Stimulated activated effector memory CD8-positive, alpha-beta T cell treated with anti-CD3 and anti-CD28 coated beads, Interleukin-12 subunit alpha, Interleukin-12 subunit beta, amount 100 ng/mL, for 72 hours (primary cell): ENCODE measurements at regions not wholly inside any gene's neighbourhood (a gene's known extent, or its start where the extent isn't known, plus 50 kb on each side); places are given as distances from the start of the nearest gene placed in this dataset.

Source experiments
- ATAC-seq: fragments of 150-1000 bp; cut with Tn5 transposase; 2 replicates; pipeline ENCODE4 v1.10.0; 2021
- DNase-seq, 2 donors: peaks; one replicate each; pipeline ENCODE4 v3.0.0; 2021 to 2022; ENCODE audit warnings: low spot score in 2 of 2
- H3K27ac Mint-ChIP-seq: one replicate; pipeline ENCODE4 v1.8.0; 2022; ENCODE audit warnings: mild to moderate bottlenecking, mixed read lengths
- H3K36me3 Mint-ChIP-seq: one replicate; pipeline ENCODE4 v1.8.0; 2022; ENCODE audit warnings: mild to moderate bottlenecking, mixed read lengths
- H3K4me1 Mint-ChIP-seq: one replicate; pipeline ENCODE4 v1.8.0; 2022; ENCODE audit warnings: mixed read lengths
- H3K4me3 Mint-ChIP-seq: one replicate; pipeline ENCODE4 v1.8.0; 2022; ENCODE audit warnings: mild to moderate bottlenecking, mixed read lengths
- H3K9me3 Mint-ChIP-seq: one replicate; pipeline ENCODE4 v1.8.0; 2022; ENCODE audit warnings: mixed read lengths

DNA sequence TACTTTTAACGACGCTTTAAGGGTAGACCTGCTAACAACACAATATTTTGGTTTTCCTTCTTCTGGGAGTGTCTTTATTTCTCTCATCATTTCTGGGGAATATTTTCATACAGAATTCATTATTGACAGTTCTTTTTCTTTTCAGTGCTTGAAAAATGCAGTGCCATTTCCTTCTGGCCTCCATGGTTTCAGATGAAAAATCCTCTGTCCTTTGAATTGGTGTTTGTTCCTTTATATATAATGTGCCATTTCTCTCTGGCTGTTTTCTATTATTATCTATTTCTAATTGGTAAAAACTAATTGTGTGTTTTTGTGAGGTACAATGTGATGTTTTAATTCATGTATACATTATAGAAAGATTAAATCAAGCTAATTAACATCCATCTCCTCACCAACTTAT, 194.3 kb upstream of the S1PR3 start:
- no peaks in the 10 kb centered on the region for H3K4me1 Mint-ChIP-seq
- DNase-seq: no peak
- ATAC-seq: no peak
- H3K4me3 Mint-ChIP-seq: no peak overlapping the region
- H3K27ac Mint-ChIP-seq: no peak overlapping the region
- no peaks in the 10 kb centered on the region for H3K36me3 Mint-ChIP-seq
- peaks cover 3% of the 10 kb centered on the region for H3K9me3 Mint-ChIP-seq

DNA sequence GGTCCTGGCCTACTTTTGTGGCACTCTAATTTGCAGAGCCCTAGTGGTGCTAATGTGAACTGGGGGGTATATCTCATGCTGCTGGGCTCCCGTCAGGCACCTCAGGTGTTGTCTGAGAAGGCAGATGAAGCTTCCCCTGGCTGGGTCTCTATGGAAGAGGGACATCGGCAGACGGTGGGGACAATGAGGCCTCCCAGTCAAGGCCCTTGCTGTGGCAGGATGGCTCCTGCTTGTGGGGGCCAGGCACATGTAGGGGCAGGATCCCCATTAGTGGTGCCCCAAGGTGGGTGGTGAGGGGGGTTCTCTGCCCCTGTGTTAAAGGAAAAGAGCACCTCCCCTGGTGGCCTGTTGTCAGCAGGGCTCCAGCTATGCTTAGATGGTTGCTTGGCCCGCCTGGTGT, 192.8 kb upstream of the S1PR3 start:
- DNase-seq (no peak), ATAC-seq (no peak)
- no peaks in the 10 kb centered on the region for H3K36me3 Mint-ChIP-seq
- H3K4me3 Mint-ChIP-seq: no peak overlapping the region
- peaks cover 3% of the 10 kb centered on the region for H3K9me3 Mint-ChIP-seq
- H3K4me1 Mint-ChIP-seq: no peaks in the 10 kb centered on the region
- H3K27ac Mint-ChIP-seq: no peak overlapping the region

GRCh38 chr9:88799541-88800328, 191.5 kb upstream of the S1PR3 start:
- H3K27ac Mint-ChIP-seq: no peak overlapping the region

GRCh38 chr9:88800329-88800682, 191.0 kb upstream of the S1PR3 start:
- no peaks in the 10 kb centered on the region for H3K4me1 Mint-ChIP-seq
- no peak overlapping the region for H3K27ac Mint-ChIP-seq
- H3K9me3 Mint-ChIP-seq: peaks cover 6% of the 10 kb centered on the region
- ATAC-seq: no peak
- H3K4me3 Mint-ChIP-seq: no peak overlapping the region
- H3K36me3 Mint-ChIP-seq: no peaks in the 10 kb centered on the region
- no peak for DNase-seq

More at GRCh38 chr9:88799541-88800328, 191.5 kb upstream of the S1PR3 start:
- Mint-ChIP-seq H3K4me3 (no peak overlapping the region), H3K4me1 (no peaks in the 10 kb centered on the region), H3K9me3 (peaks cover 6% of the 10 kb centered on the region), H3K36me3 (no peaks in the 10 kb centered on the region)
- ATAC-seq (no peak), DNase-seq (no peak)

GRCh38 chr9:88801214-88801796, 190.0 kb upstream of the S1PR3 start:
- H3K27ac Mint-ChIP-seq: no peak overlapping the region
- H3K36me3 Mint-ChIP-seq: no peaks in the 10 kb centered on the region
- no peak for ATAC-seq
- no peak overlapping the region for H3K4me3 Mint-ChIP-seq
- H3K9me3 Mint-ChIP-seq: peaks cover 4% of the 10 kb centered on the region
- no peaks in the 10 kb centered on the region for H3K4me1 Mint-ChIP-seq
- no peak for DNase-seq

DNA sequence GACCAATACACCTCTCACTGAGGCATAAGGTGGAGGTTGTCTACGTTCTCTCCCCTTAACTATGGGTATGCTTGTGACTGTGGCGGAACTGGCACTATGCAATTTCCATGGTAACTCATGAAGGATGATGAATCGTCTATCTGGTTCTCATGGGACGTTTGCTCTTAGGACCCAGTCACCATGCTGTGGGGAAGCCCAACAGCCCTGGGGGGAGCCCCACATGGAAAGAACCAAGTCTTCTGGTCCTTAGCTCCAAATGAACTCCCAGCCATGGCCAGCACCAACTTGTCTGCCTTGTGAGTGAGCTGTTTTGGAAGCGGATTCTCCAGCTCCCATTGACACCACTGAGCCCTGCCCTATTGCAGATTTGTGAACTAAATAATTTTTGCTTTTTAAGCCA, 188.7 kb upstream of the S1PR3 start:
- no peak overlapping the region for H3K4me3 Mint-ChIP-seq
- H3K36me3 Mint-ChIP-seq: no peaks in the 10 kb centered on the region
- no peak for ATAC-seq

GRCh38 chr9:88803546-88804253, 187.6 kb upstream of the S1PR3 start:
- ATAC-seq (no peak), DNase-seq (no peak)
- Mint-ChIP-seq H3K4me3 (no peak overlapping the region), H3K27ac (no peak overlapping the region), H3K9me3 (peaks cover 4% of the 10 kb centered on the region), H3K4me1 (no peaks in the 10 kb centered on the region), H3K36me3 (no peaks in the 10 kb centered on the region)

More for the DNA sequence above, 188.7 kb upstream of the S1PR3 start:
- no peaks in the 10 kb centered on the region for H3K4me1 Mint-ChIP-seq
- DNase-seq: no peak
- H3K27ac Mint-ChIP-seq: no peak overlapping the region
- H3K9me3 Mint-ChIP-seq: peaks cover 4% of the 10 kb centered on the region

- H3K4me3 Mint-ChIP-seq: no peak overlapping the region
Measured at GRCh38 chr9:88804254-88804596, 187.0 kb upstream of the S1PR3 start.

GRCh38 chr9:88805217-88805943, 185.9 kb upstream of the S1PR3 start:
- no peaks in the 10 kb centered on the region for H3K36me3 Mint-ChIP-seq
- H3K9me3 Mint-ChIP-seq: peaks cover 4% of the 10 kb centered on the region
- no peaks in the 10 kb centered on the region for H3K4me1 Mint-ChIP-seq
- DNase-seq: no peak
- no peak for ATAC-seq
- H3K4me3 Mint-ChIP-seq: no peak overlapping the region
- H3K27ac Mint-ChIP-seq: no peak overlapping the region

More at GRCh38 chr9:88804254-88804596, 187.0 kb upstream of the S1PR3 start:
- DNase-seq: no peak
- Mint-ChIP-seq H3K27ac (no peak overlapping the region), H3K9me3 (peaks cover 4% of the 10 kb centered on the region), H3K4me1 (no peaks in the 10 kb centered on the region), H3K36me3 (no peaks in the 10 kb centered on the region)
- ATAC-seq: peak; percentile 36

DNA sequence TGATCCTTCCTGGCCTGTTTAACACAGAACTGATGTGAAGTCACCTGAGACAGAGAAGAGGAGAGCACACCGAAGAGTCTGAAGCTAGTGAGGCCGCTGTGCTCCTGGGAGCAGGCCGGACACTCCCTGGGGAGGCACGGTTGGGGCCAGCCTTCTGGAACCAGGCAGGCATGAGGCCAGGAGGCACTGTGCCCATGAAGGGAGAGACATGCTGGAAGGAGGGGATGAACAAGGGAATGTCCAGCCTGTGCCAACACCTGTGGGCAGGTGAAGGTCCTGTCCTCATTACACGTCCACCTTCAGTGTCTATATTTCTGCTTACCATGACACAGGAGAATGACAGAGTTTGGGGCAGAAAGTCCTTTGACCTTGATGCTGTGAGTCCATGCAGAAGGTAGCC, 183.8 kb upstream of the S1PR3 start:
- Mint-ChIP-seq H3K36me3 (no peaks in the 10 kb centered on the region), H3K4me3 (no peak overlapping the region), H3K27ac (no peak overlapping the region), H3K9me3 (peaks cover 4% of the 10 kb centered on the region), H3K4me1 (no peaks in the 10 kb centered on the region)
- ATAC-seq (no peak), DNase-seq (no peak)

DNA sequence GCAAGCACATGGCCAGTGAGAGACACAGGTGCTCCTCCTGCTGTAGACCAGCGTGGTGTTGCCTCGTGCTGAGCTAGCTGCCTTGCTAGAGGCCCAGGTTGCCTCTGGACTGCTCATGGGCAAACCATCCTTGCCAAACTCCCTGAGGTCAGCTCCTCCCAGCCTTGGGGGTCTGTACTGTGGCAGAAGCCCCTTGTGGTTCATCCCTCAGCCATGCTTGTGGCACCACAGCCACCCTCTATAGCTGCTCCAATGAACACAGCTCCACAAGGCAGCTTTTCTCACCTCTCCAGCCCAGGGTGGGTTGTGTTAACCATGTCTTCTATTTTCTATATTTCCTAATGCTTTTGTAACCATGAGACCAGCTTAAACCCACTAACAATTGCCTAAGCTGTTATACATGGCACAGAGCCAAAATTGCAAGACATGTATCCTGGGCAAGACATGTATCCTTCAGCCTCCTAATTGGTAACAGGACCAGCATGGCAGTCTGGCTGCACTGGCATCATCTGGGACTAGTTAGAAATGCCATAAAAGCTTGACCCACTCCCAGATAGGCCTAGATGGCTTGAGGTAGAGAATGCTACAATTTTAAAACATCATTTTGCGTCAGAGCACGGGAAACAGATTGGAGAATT, 183.1 kb upstream of the S1PR3 start:
- H3K27ac Mint-ChIP-seq: no peak overlapping the region
- ATAC-seq (peak; percentile 11), DNase-seq (no peak)
- peaks cover 4% of the 10 kb centered on the region for H3K9me3 Mint-ChIP-seq
- no peaks in the 10 kb centered on the region for H3K4me1 Mint-ChIP-seq
- no peak overlapping the region for H3K4me3 Mint-ChIP-seq
- H3K36me3 Mint-ChIP-seq: no peaks in the 10 kb centered on the region

- ATAC-seq (no peak), DNase-seq (no peak)
- H3K27ac Mint-ChIP-seq: no peak overlapping the region
- H3K4me3 Mint-ChIP-seq: no peak overlapping the region
- no peaks in the 10 kb centered on the region for H3K4me1 Mint-ChIP-seq
- H3K36me3 Mint-ChIP-seq: no peaks in the 10 kb centered on the region
- peaks cover 1% of the 10 kb centered on the region for H3K9me3 Mint-ChIP-seq
Measured at GRCh38 chr9:88808761-88809354, 182.4 kb upstream of the S1PR3 start.

DNA sequence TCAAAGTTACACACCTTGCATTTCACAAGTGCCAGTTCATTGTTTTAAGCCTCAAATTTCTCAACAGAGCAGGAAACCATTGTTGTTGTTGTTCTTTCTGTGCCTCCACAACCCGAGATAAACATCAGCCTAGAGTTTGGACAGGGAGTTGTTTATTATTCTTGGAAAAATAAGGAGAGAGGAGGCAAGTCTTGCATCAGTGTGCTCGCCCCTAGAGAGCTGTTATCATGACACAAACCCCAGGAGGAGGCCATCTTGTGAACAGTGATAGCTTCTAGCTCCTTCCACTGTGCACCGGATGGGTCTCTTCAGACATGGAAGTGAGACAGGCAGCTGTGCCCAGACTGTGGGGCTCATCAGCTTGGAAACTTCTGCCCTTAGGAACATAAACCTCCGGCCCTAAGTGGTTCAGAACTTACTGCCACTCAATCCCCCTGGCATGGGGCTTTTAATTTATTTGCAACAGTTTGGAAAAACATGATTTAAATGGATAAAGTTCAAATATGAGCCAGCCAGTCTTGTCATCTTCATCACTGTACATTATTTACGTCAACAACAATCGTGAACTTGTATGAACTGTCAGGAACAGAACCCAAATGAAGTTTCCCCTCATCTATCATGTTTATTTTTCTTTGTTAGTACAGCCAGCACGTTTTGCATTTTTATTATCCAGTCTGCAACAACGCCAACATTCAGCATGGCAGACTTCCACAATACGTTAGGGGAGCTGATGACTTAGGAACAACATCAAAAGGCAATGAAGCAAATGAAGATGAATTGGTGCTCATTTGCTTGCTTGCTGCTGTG, 181.7 kb upstream of the S1PR3 start:
- H3K27ac Mint-ChIP-seq: no peak overlapping the region
- H3K4me3 Mint-ChIP-seq: no peak overlapping the region
- ATAC-seq (no peak), DNase-seq (no peak)
- no peaks in the 10 kb centered on the region for H3K9me3 Mint-ChIP-seq
- H3K36me3 Mint-ChIP-seq: no peaks in the 10 kb centered on the region
- H3K4me1 Mint-ChIP-seq: no peaks in the 10 kb centered on the region

GRCh38 chr9:88810826-88811225, 180.4 kb upstream of the S1PR3 start:
- H3K4me3 Mint-ChIP-seq: no peak overlapping the region
- DNase-seq: no peak
- ATAC-seq: no peak
- no peak overlapping the region for H3K27ac Mint-ChIP-seq
- no peaks in the 10 kb centered on the region for H3K4me1 Mint-ChIP-seq
- no peaks in the 10 kb centered on the region for H3K9me3 Mint-ChIP-seq
- no peaks in the 10 kb centered on the region for H3K36me3 Mint-ChIP-seq
